ENCODE measurements at regions not wholly inside any gene's neighbourhood (a gene's known extent, or its start where the extent isn't known, plus 50 kb on each side); places are given as distances from the start of the nearest gene placed in this dataset.
"Not testable (repeated sequence)": the region's sequence is repeated elsewhere in the genome, so short reads cannot be mapped to it uniquely, and the experiment has no call there.

- intact Hi-C loops (cut with DNase I): no loop called here
- DNase-seq: no peak
- Histone ChIP-seq H3K4me1 (no peaks in the 10 kb centered on the region), H3K9me3 (peaks cover 0 to 1% (median 0%) of the 10 kb centered on the region in 4 donors), H3K27ac (no peak overlapping the region), H3K4me3 (no peak overlapping the region), H3K27me3 (no peaks in the 10 kb centered on the region), H3K36me3 (no peaks in the 10 kb centered on the region)
- TF ChIP-seq EP300 (IDR thresholded peaks at IDR 0.05) (no peak), POLR2A (IDR thresholded peaks at IDR 0.05) (no peak), POLR2AphosphoS5 (IDR thresholded peaks at IDR 0.05) (no peak), CTCF (IDR thresholded peaks at IDR 0.05) (no peak)
- WGBS, 2 donors: 51 to 73% methylated on average over 2 of the region's 2 CpGs
Observed at GRCh38 chr5:26495437-26495836, 542.9 kb downstream of the CDH9 start.

- Histone ChIP-seq H3K9me3 (peaks cover 0 to 3% (median 0%) of the 10 kb centered on the region in 4 donors), H3K27ac (no peak overlapping the region), H3K36me3 (no peaks in the 10 kb centered on the region), H3K27me3 (no peaks in the 10 kb centered on the region), H3K4me1 (no peaks in the 10 kb centered on the region), H3K4me3 (no peak overlapping the region)
- no peak for DNase-seq
- TF ChIP-seq CTCF (IDR thresholded peaks at IDR 0.05): no peak
- no peak for TF ChIP-seq POLR2A (IDR thresholded peaks at IDR 0.05)
- no peak for TF ChIP-seq EP300 (IDR thresholded peaks at IDR 0.05)
- TF ChIP-seq POLR2AphosphoS5 (IDR thresholded peaks at IDR 0.05): no peak
- intact Hi-C loops (cut with DNase I): no loop called here
- WGBS, 2 donors: 88 to 95% methylated on average over 2 of the region's 2 CpGs
Observed at GRCh38 chr5:26492906-26493459, 545.4 kb downstream of the CDH9 start.

- no peak overlapping the region for H3K27ac ChIP-seq
- DNase-seq: no peak
- no peaks in the 10 kb centered on the region for H3K4me1 ChIP-seq
- intact Hi-C loops (cut with DNase I): no loop called here
- whole genome bisulfite sequencing, 2 donors: 88 to 89% methylated on average over 3 of the region's 3 CpGs
- H3K9me3 ChIP-seq: peaks cover 0 to 3% (median 0%) of the 10 kb centered on the region in 4 donors
- TF ChIP-seq EP300 (IDR thresholded peaks at IDR 0.05) (no peak), CTCF (IDR thresholded peaks at IDR 0.05) (no peak), POLR2A (IDR thresholded peaks at IDR 0.05) (no peak), POLR2AphosphoS5 (IDR thresholded peaks at IDR 0.05) (no peak)
- no peak overlapping the region for H3K4me3 ChIP-seq
- no peaks in the 10 kb centered on the region for H3K27me3 ChIP-seq
- H3K36me3 ChIP-seq: no peaks in the 10 kb centered on the region
Observed at GRCh38 chr5:26487553-26487952, 550.8 kb downstream of the CDH9 start.

- peaks cover 0 to 3% (median 0%) of the 10 kb centered on the region in 4 donors for H3K9me3 ChIP-seq
- no peak overlapping the region for H3K4me3 ChIP-seq
- no peaks in the 10 kb centered on the region for H3K27me3 ChIP-seq
- intact Hi-C loops (cut with DNase I): no loop called here
- DNase-seq: no peak
- H3K4me1 ChIP-seq: no peaks in the 10 kb centered on the region
- 91 to 94% methylated on average over 3 of the region's 3 CpGs for WGBS, 2 donors
- no peak overlapping the region for H3K27ac ChIP-seq
- TF ChIP-seq POLR2A (IDR thresholded peaks at IDR 0.05): no peak
- H3K36me3 ChIP-seq: no peaks in the 10 kb centered on the region
Observed at GRCh38 chr5:26486631-26487030, 551.8 kb downstream of the CDH9 start.

- H3K27ac ChIP-seq; H3K9me3 ChIP-seq; DNase-seq; H3K4me3 ChIP-seq; H3K27me3 ChIP-seq; intact Hi-C loops (cut with DNase I); H3K4me1 ChIP-seq; H3K36me3 ChIP-seq: not testable (repeated sequence)
- WGBS, 2 donors: 94 to 96% methylated on average over 46 of the region's 46 CpGs
Observed at GRCh38 chr5:26485146-26485860, 553.1 kb downstream of the CDH9 start.

Measured in sigmoid colon (tissue), 6 donors.